PC-9 (cell line): ENCODE measurements at regions not wholly inside any gene's neighbourhood (a gene's known extent, or its start where the extent isn't known, plus 50 kb on each side); places are given as distances from the start of the nearest gene placed in this dataset.

Experiments
- CTCF ChIP-seq: fragments of 200-600 bp; sonication (generic); conservative IDR thresholded peaks from 2 replicates; pipeline ENCODE4 v1.6.1; 2017; ENCODE audit warnings: mixed run types, antibody characterized with exemption, mild to moderate bottlenecking, moderate library complexity
- EZH2 ChIP-seq: fragments of 200-600 bp; sonication (generic); IDR thresholded peaks from 2 replicates; pipeline ENCODE4 v1.8.0; 2017; ENCODE audit warnings: antibody characterized with exemption, low read depth

- TF ChIP-seq CTCF (no peak), EZH2 (no peak)
Measured at GRCh38 chr7:17158261-17158660, 140.2 kb upstream of the AHR start.
